Pancreas (tissue), 10 donors: ENCODE measurements at regions not wholly inside any gene's neighbourhood (a gene's known extent, or its start where the extent isn't known, plus 50 kb on each side); places are given as distances from the start of the nearest gene placed in this dataset.

ENCODE experiments used
- ATAC-seq, 4 donors: fragments of 200-7000 bp; cut with Tn5 transposase; one replicate each; pipeline versions ENCODE4 v1.8.0 to v1.9.1; 2020; ENCODE audit warnings: mild to moderate bottlenecking in 4 of 4, moderate library complexity in 4 of 4
- DNase-seq, 6 donors: peaks; one replicate each; pipeline ENCODE4 v3.0.0-alpha.2; 2020
- FAIRE-seq: peaks from 2 replicates; lab custom pipeline; 2012; peaks lifted over from hg19 to GRCh38; lab: Jason Lieb, UNC
- H3K27ac ChIP-seq, 4 donors: fragments of 200-600 bp; sonication (generic); 1 replicate in 3 of 4; 2 replicates in 1 of 4; pipeline versions ENCODE4 v1.5.0 to v1.8.0; 2020
- H3K27me3 ChIP-seq, 4 donors: fragments of 200-600 bp; one replicate each; pipeline ENCODE4 v1.8.0; 2021
- H3K36me3 ChIP-seq, 3 donors: fragments of 200-600 bp; sonication (generic) in 1 of 3; one replicate each; pipeline versions ENCODE4 v1.5.0 to v1.8.0; 2020 to 2021
- H3K4me1 ChIP-seq, 3 donors: fragments of 200-600 bp; one replicate each; pipeline ENCODE4 v1.8.0; 2021
- H3K4me3 ChIP-seq, 4 donors: fragments of 200-600 bp; sonication (generic) in 2 of 4; one replicate each; pipeline versions ENCODE4 v1.5.0 to v1.8.0; 2020 to 2021
- H3K9me3 ChIP-seq, 4 donors: fragments of 200-600 bp; one replicate each; pipeline ENCODE4 v1.8.0; 2021
- WGBS, 2 donors: extraction: QIAGEN DNeasy Blood & Tissue Kit; methylation state at CpG; one replicate each; pipeline ENCODE4 v1.1.7; 2013; 5-methylcytosine and 5-hydroxymethylcytosine counted together
- intact Hi-C, 3 donors: fragments of 100-400 bp; cut with DNase I; formaldehyde crosslinking; loops; one replicate each; pipeline versions ENCODE4 v1.11.1 to v1.14.2; 2022
- TF ChIP-seq, protein P1 (sequence below), 4 donors: fragments of 200-600 bp; sonication (generic) in 3 of 4; IDR thresholded peaks; one replicate each; pipeline versions ENCODE4 v1.5.0 to v1.8.0; 2021; ENCODE audit warnings: antibody characterized with exemption in 4 of 4
- donor health status: healthy with polysubstance abuse.
- donor health status: DM: no; HTN: no; CAD: no; lungs with moderate emphysema.
- donor health status: DM: no; HTN: no; CAD: no.
- donor health status: control.
- donor health status: control.
- donor health status: Bipolar disorder and iron deficiency.
- donor health status: DM: yes; HTN: yes; CAD: no.
- donor health status: DM: no; HTN: no; CAD: no.
- donor health status: DM: no; HTN: no; CAD: no.
- donor health status: DM: yes; HTN: yes; CAD: no.

DNA sequence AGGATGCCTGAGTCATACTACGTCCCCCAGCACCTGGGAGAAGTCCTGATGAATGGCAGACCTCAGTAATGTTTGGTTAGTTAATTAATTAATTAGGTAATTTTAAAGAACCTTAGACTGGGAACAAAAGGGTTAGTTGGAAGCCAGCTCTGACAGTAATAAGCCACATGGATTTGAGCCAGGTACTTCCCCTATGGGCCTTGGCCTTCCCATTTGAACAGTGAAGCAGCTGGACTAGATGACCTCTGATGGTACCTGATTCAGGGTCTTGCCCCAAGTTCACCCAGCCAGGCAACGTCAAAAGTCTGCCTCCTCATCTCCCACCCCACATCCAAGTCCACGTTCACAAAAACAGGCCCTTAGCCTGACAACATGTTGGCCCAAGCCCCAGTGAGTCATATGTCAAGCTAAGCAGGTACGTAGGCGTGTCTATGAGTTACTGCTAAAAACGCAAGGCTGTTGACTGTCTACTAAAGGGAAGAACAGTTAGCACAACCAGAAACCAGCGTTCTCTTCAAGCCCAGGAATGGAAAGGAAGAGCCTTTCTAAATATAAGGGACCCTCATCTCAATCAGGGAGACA is 303.2 kb downstream of the ACTL7B start:
- H3K4me1 ChIP-seq = peaks cover 0 to 21% (median 5%) of the 10 kb centered on the region in 3 donors
- no peaks in the 10 kb centered on the region for H3K9me3 ChIP-seq
- TF ChIP-seq, protein P1, sequence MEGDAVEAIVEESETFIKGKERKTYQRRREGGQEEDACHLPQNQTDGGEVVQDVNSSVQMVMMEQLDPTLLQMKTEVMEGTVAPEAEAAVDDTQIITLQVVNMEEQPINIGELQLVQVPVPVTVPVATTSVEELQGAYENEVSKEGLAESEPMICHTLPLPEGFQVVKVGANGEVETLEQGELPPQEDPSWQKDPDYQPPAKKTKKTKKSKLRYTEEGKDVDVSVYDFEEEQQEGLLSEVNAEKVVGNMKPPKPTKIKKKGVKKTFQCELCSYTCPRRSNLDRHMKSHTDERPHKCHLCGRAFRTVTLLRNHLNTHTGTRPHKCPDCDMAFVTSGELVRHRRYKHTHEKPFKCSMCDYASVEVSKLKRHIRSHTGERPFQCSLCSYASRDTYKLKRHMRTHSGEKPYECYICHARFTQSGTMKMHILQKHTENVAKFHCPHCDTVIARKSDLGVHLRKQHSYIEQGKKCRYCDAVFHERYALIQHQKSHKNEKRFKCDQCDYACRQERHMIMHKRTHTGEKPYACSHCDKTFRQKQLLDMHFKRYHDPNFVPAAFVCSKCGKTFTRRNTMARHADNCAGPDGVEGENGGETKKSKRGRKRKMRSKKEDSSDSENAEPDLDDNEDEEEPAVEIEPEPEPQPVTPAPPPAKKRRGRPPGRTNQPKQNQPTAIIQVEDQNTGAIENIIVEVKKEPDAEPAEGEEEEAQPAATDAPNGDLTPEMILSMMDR (IDR thresholded peaks at IDR 0.05) = no peak
- no peak overlapping the region for H3K4me3 ChIP-seq
- ATAC-seq (peak; percentile 85 to 94 (median 92)), DNase-seq (peak in 4 of 6 donors; percentile 63 to 75 (median 68)), FAIRE-seq (no peak)
- WGBS, 2 donors = 35 to 41% methylated on average over 7 of the region's 7 CpGs
- intact Hi-C loops = loop anchor here in 1 of 3 donors (10.0 kb wide), 1 partner anchor 1078 kb away; no protein-coding TSS in a partner anchor
- H3K36me3 ChIP-seq = no peaks in the 10 kb centered on the region
- H3K27me3 ChIP-seq = no peaks in the 10 kb centered on the region
- H3K27ac ChIP-seq = peak overlapping the region in 2 of 4 donors; percentile 22 to 55

DNA sequence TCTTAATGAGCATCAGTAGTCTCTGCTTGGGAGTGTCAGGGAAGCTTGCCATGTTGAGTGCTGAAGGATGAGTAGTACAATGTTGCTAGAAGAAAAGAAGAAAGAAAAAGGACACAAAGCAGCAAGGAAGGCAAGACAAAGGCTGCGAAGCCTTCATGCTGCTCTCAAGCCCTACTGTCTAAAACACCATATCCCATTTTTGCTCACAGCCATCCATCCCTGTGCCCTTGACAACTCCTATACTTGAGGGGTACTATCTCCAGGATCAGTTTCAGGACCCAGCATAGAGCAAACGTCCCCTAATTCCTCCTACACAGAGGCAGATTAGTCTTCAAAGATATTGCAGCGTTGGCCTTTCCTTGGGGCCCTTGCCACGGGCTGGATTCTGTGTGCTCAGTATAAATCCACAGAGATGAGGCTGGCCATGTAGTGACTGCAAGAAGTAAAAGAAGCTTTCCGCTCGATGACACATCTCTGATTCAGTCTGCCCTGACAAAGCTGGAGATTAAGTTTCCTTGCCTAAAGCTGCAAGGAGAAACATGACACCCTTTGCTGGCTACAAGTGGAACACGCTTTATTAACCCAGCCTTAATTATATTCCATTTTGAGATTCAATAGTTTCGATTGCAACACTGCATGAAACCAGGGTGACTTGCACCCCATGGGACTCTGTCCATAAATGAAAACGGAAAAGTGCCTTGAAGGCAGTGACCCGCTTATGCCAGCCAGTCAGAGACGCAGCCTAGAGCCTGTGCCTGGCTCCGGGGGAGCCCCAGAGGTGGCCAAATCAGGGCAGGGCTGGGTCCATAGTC is 304.6 kb downstream of the ACTL7B start:
- TF ChIP-seq, protein P1 (IDR thresholded peaks at IDR 0.05) = no peak
- Histone ChIP-seq H3K9me3 (no peaks in the 10 kb centered on the region), H3K36me3 (no peaks in the 10 kb centered on the region), H3K4me3 (no peak overlapping the region), H3K27me3 (no peaks in the 10 kb centered on the region), H3K27ac (no peak overlapping the region), H3K4me1 (peaks cover 0 to 21% (median 5%) of the 10 kb centered on the region in 3 donors)
- no peak for DNase-seq
- 69 to 73% methylated on average over 12 of the region's 12 CpGs for WGBS, 2 donors
- intact Hi-C loops = loop anchor here in 1 of 3 donors (10.0 kb wide), 1 partner anchor 1076 kb away; no protein-coding TSS in a partner anchor
- FAIRE-seq = no peak
- no peak for ATAC-seq

DNA sequence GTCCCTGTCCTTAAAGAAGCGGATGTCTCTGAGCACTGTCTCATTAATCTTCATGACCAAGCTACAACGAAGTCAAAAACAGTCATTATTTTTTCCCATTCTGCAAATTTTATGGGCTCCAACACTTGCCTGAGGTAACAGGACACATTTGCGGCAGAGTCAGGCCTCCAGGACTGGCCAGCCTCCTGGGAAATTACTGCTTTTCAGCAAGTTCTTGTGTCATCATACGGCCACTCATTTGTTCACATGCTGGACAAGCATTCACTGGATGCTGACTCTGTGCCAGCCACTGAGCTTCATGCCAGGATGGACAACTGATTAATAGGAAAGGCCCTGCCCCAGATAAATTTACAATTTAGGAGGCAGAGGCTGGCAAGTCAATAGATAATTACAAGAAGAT is 305.7 kb downstream of the ACTL7B start:
- ATAC-seq = no peak
- no peaks in the 10 kb centered on the region for H3K9me3 ChIP-seq
- WGBS, 2 donors = 81 to 83% methylated on average over 4 of the region's 4 CpGs
- TF ChIP-seq, protein P1 (IDR thresholded peaks at IDR 0.05) = no peak
- no peaks in the 10 kb centered on the region for H3K36me3 ChIP-seq
- intact Hi-C loops = loop anchor here in 1 of 3 donors (10.0 kb wide), 1 partner anchor 1075 kb away; no protein-coding TSS in a partner anchor
- FAIRE-seq = no peak
- no peaks in the 10 kb centered on the region for H3K27me3 ChIP-seq
- H3K4me1 ChIP-seq = peaks cover 0 to 21% (median 5%) of the 10 kb centered on the region in 3 donors
- DNase-seq = no peak
- no peak overlapping the region for H3K4me3 ChIP-seq
- no peak overlapping the region for H3K27ac ChIP-seq

DNA sequence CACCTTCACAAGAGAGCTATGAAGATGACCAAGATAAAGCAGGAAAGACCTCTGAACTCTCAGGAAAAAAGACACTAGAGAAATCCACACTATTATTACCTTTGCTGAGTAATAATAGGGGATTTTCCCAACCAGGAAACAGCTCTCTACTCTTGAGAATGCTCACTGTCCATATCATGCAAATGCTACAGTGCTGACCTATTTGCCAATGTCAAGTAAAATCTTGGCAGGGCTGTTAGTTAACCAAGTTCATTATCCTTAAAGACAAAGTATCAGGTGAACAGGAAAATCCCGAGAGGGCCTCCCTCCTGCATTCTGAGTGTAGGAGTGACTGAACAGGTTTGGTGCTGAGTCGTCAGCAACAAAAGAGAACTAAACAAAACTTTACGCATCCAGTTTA is 306.6 kb downstream of the ACTL7B start:
- Histone ChIP-seq H3K27ac (peak overlapping the region in 2 of 4 donors; percentile 25 to 38), H3K4me1 (peaks cover 0 to 21% (median 5%) of the 10 kb centered on the region in 3 donors), H3K4me3 (no peak overlapping the region), H3K27me3 (no peaks in the 10 kb centered on the region), H3K36me3 (no peaks in the 10 kb centered on the region), H3K9me3 (no peaks in the 10 kb centered on the region)
- 46% methylated on average over 3 of the region's 3 CpGs for WGBS, 2 donors
- DNase-seq (peak in 1 of 6 donors; percentile 41), ATAC-seq (peak; percentile 68 to 85 (median 78)), FAIRE-seq (no peak)
- TF ChIP-seq, protein P1 (IDR thresholded peaks at IDR 0.05) = no peak
- intact Hi-C loops = no loop called here
